ENCODE measurements at regions not wholly inside any gene's neighbourhood (a gene's known extent, or its start where the extent isn't known, plus 50 kb on each side); places are given as distances from the start of the nearest gene placed in this dataset.
A peak's percentile ranks its signal among the peaks of the same experiment; 100 is the strongest.

GRCh38 chr6:47141171-47141570 lies 99.0 kb upstream of the ADGRF1 start:
- Histone ChIP-seq H3K27ac (no peak overlapping the region), H3K4me3 (no peak overlapping the region), H3K4me1 (ENCODE audit: control insufficient read depth in 1 of 2, low read depth in 2 of 2) (no peaks in the 10 kb centered on the region), H3K27me3 (replicated peaks; ENCODE audit: insufficient read depth) (no peaks in the 10 kb centered on the region), H3K36me3 (no peaks in the 10 kb centered on the region), H3K9me3 (no peaks in the 10 kb centered on the region)
- no peak for TF ChIP-seq CTCF (IDR thresholded peaks at IDR 0.05)
- no peak for DNase-seq (ENCODE audit: low spot score)
- ATAC-seq (ENCODE audit: insufficient number of reproducible peaks, low FRiP score, low read depth) = no peak

GRCh38 chr6:47138046-47138445 lies 95.9 kb upstream of the ADGRF1 start:
- Histone ChIP-seq H3K4me3 (no peak overlapping the region), H3K27me3 (replicated peaks; ENCODE audit: insufficient read depth) (no peaks in the 10 kb centered on the region), H3K27ac (no peak overlapping the region), H3K9me3 (no peaks in the 10 kb centered on the region), H3K36me3 (no peaks in the 10 kb centered on the region), H3K4me1 (ENCODE audit: control insufficient read depth in 1 of 2, low read depth in 2 of 2) (peaks cover 0 to 5% of the 10 kb centered on the region in 2 donors)
- ATAC-seq (ENCODE audit: insufficient number of reproducible peaks, low FRiP score, low read depth) (no peak), DNase-seq (ENCODE audit: low spot score) (no peak)
- no peak for TF ChIP-seq CTCF (IDR thresholded peaks at IDR 0.05)

DNA sequence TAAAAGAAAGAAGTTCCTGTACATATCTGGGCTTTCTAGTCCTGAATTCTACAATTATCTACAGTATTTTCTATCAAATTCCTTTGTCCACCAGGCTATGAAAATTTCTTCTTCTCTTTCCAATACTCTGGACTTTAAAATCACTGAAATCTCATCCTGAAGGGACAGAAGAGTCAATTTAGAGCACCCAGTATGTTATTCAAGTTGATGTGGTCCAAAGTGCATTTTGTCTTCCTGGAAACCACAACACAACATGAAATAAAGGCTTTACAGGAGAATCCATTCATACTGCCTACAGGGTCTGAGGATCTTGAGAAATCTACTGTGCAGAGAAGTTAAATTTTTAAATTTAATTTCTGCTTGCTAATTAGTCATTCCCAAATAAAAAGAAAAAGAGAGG lies 94.9 kb upstream of the ADGRF1 start:
- Histone ChIP-seq H3K36me3 (no peaks in the 10 kb centered on the region), H3K4me3 (no peak overlapping the region), H3K9me3 (no peaks in the 10 kb centered on the region), H3K27ac (no peak overlapping the region), H3K4me1 (ENCODE audit: control insufficient read depth in 1 of 2, low read depth in 2 of 2) (peaks cover 0 to 5% of the 10 kb centered on the region in 2 donors), H3K27me3 (replicated peaks; ENCODE audit: insufficient read depth) (no peaks in the 10 kb centered on the region)
- TF ChIP-seq CTCF (IDR thresholded peaks at IDR 0.05) = no peak
- DNase-seq (ENCODE audit: low spot score) = no peak
- no peak for ATAC-seq (ENCODE audit: insufficient number of reproducible peaks, low FRiP score, low read depth)

- no peak for TF ChIP-seq CTCF (IDR thresholded peaks at IDR 0.05)
- no peak overlapping the region for H3K27ac ChIP-seq
- DNase-seq (ENCODE audit: low spot score) (no peak), ATAC-seq (ENCODE audit: insufficient number of reproducible peaks, low FRiP score, low read depth) (no peak)
- H3K4me3 ChIP-seq = no peak overlapping the region
- no peaks in the 10 kb centered on the region for H3K27me3 ChIP-seq (replicated peaks; ENCODE audit: insufficient read depth)
- no peaks in the 10 kb centered on the region for H3K36me3 ChIP-seq
- H3K4me1 ChIP-seq (ENCODE audit: control insufficient read depth in 1 of 2, low read depth in 2 of 2) = peaks cover 0 to 5% of the 10 kb centered on the region in 2 donors
- no peaks in the 10 kb centered on the region for H3K9me3 ChIP-seq
Measured at GRCh38 chr6:47135772-47136171, 93.6 kb upstream of the ADGRF1 start.

GRCh38 chr6:47134476-47135189 lies 92.5 kb upstream of the ADGRF1 start:
- Histone ChIP-seq H3K27me3 (replicated peaks; ENCODE audit: insufficient read depth) (no peaks in the 10 kb centered on the region), H3K27ac (no peak overlapping the region), H3K4me3 (peak overlapping the region; percentile 12), H3K9me3 (no peaks in the 10 kb centered on the region), H3K4me1 (ENCODE audit: control insufficient read depth in 1 of 2, low read depth in 2 of 2) (peaks cover 0 to 5% of the 10 kb centered on the region in 2 donors), H3K36me3 (no peaks in the 10 kb centered on the region)
- DNase-seq (ENCODE audit: low spot score) (no peak), ATAC-seq (ENCODE audit: insufficient number of reproducible peaks, low FRiP score, low read depth) (no peak)
- TF ChIP-seq CTCF (IDR thresholded peaks at IDR 0.05) = no peak

Data from thoracic aorta (tissue), 2 donors.